Keratinocyte (primary cell): ENCODE measurements at regions not wholly inside any gene's neighbourhood (a gene's known extent, or its start where the extent isn't known, plus 50 kb on each side); places are given as distances from the start of the nearest gene placed in this dataset.
A peak's percentile ranks its signal among the peaks of the same experiment; 100 is the strongest.

ENCODE experiments used
- DNase-seq: peaks from one replicate; pipeline ENCODE4 v3.0.0-alpha.2; 2011; ENCODE audit warnings: low read depth, missing footprints, low spot score
- FAIRE-seq: peaks from 2 replicates; lab custom pipeline; 2011; peaks lifted over from hg19 to GRCh38; lab: Jason Lieb, UNC
- H2AFZ ChIP-seq: 2 replicates; pipeline ENCODE4 v1.6.0; 2012; ENCODE audit warnings: low read length, control low read depth, inconsistent platforms; ENCODE audit not compliant: control insufficient read depth
- H3K27ac ChIP-seq: 2 replicates; pipeline ENCODE4 v1.5.1; 2011; ENCODE audit warnings: low read length; ENCODE audit not compliant: control insufficient read depth, insufficient read depth
- H3K27me3 ChIP-seq: 3 replicates; pipeline ENCODE4 v1.6.0; 2011; ENCODE audit warnings: low read length; ENCODE audit not compliant: control insufficient read depth, insufficient read depth; ENCODE audit errors: extremely low read depth
- H3K36me3 ChIP-seq, 2 experiments: 2 replicates in 1 of 2; 3 replicates in 1 of 2; pipeline ENCODE4 v1.5.1; 2011; ENCODE audit warnings: low read length in 2 of 2, mild to moderate bottlenecking in 1 of 2; ENCODE audit not compliant: control insufficient read depth in 2 of 2, insufficient read depth in 2 of 2; ENCODE audit errors: extremely low read depth in 1 of 2
- H3K4me1 ChIP-seq: 3 replicates; pipeline ENCODE4 v1.5.1; 2011; ENCODE audit warnings: low read length; ENCODE audit not compliant: control insufficient read depth, insufficient read depth; ENCODE audit errors: extremely low read depth
- H3K4me2 ChIP-seq: 3 replicates; pipeline ENCODE4 v1.6.0; 2011; ENCODE audit warnings: low read depth, low read length; ENCODE audit not compliant: control insufficient read depth, insufficient read depth; ENCODE audit errors: extremely low read depth
- H3K4me3 ChIP-seq, 3 experiments: fragments of 200-600 bp in 1 of 3; sonication (generic) in 1 of 3; 2 replicates in 2 of 3; 3 replicates in 1 of 3; pipeline ENCODE4 v1.5.1; 2011 to 2016; ENCODE audit warnings: low read length in 3 of 3, mild to moderate bottlenecking in 3 of 3, control low read depth in 2 of 3, inconsistent platforms in 1 of 3, low read depth in 1 of 3, mixed read lengths in 1 of 3, mixed run types in 1 of 3, moderate library complexity in 1 of 3; ENCODE audit not compliant: control insufficient read depth in 2 of 3, insufficient read depth in 2 of 3; ENCODE audit errors: extremely low read depth in 1 of 3
- H3K79me2 ChIP-seq: 2 replicates; pipeline ENCODE4 v1.6.0; 2012; ENCODE audit warnings: low read length; ENCODE audit not compliant: control insufficient read depth, insufficient read depth
- H3K9ac ChIP-seq: 3 replicates; pipeline ENCODE4 v1.6.0; 2011; ENCODE audit warnings: low read length; ENCODE audit not compliant: control insufficient read depth, insufficient read depth; ENCODE audit errors: extremely low read depth
- H3K9me1 ChIP-seq: 3 replicates; pipeline ENCODE4 v1.6.0; 2011; ENCODE audit warnings: low read length; ENCODE audit not compliant: control insufficient read depth, insufficient read depth; ENCODE audit errors: extremely low read depth
- H3K9me3 ChIP-seq: 2 replicates; pipeline ENCODE4 v1.5.1; 2012; ENCODE audit warnings: low read depth, low read length; ENCODE audit not compliant: control insufficient read depth
- H4K20me1 ChIP-seq: 3 replicates; pipeline ENCODE4 v1.6.0; 2011; ENCODE audit warnings: low read length; ENCODE audit not compliant: control insufficient read depth, insufficient read depth; ENCODE audit errors: extremely low read depth
- CTCF ChIP-seq, 3 experiments: IDR thresholded peaks in 1 of 3; conservative IDR thresholded peaks in 1 of 3; optimal IDR thresholded peaks in 1 of 3; 2 replicates in 2 of 3; 3 replicates in 1 of 3; pipeline versions ENCODE3 to v1.5.1; 2011; ENCODE audit warnings: low read length in 3 of 3, mild to moderate bottlenecking in 3 of 3, moderate library complexity in 2 of 3, control low read depth in 1 of 3, inconsistent platforms in 1 of 3; ENCODE audit not compliant: insufficient read depth in 2 of 3; ENCODE audit errors: extremely low read depth in 1 of 3
- EZH2 ChIP-seq: IDR thresholded peaks from one replicate; pipeline ENCODE4 v1.6.1; 2012; ENCODE audit warnings: inconsistent platforms, mild to moderate bottlenecking, low read length, moderate library complexity
- dilution Hi-C: fragments of 300-500 bp; cut with MboI; formaldehyde crosslinking; loops from one replicate; pipeline ENCODE4 v1.7.0; 2020; ENCODE audit warnings: low sequenced_read_pairs; ENCODE audit not compliant: extremely low pct_ligation_motif_present

GRCh38 chr13:50126263-50126992, 111.2 kb downstream of the KCNRG start:
- H3K27ac ChIP-seq = no peak overlapping the region
- H3K27me3 ChIP-seq = peaks cover 52% of the 10 kb centered on the region
- H3K4me2 ChIP-seq = peak overlapping the region; percentile 88
- peak overlapping the region; percentile 90 for H2AFZ ChIP-seq
- no peaks in the 10 kb centered on the region for H3K79me2 ChIP-seq
- H3K4me3 ChIP-seq = peak overlapping the region; percentile 67 to 86 (median 70)
- FAIRE-seq (peak; percentile 36), DNase-seq (no peak)
- no peaks in the 10 kb centered on the region for H4K20me1 ChIP-seq
- no peaks in the 10 kb centered on the region for H3K36me3 ChIP-seq
- no peaks in the 10 kb centered on the region for H3K9me3 ChIP-seq
- peak overlapping the region; percentile 85 for H3K9ac ChIP-seq
- dilution Hi-C loops = no loop called here
- TF ChIP-seq EZH2 = no peak
- peaks cover 24% of the 10 kb centered on the region for H3K4me1 ChIP-seq
- no peaks in the 10 kb centered on the region for H3K9me1 ChIP-seq

- H3K79me2 ChIP-seq = no peaks in the 10 kb centered on the region
- H3K9ac ChIP-seq = no peak overlapping the region
- dilution Hi-C loops = no loop called here
- H3K9me3 ChIP-seq = no peaks in the 10 kb centered on the region
- peaks cover 24% of the 10 kb centered on the region for H3K4me1 ChIP-seq
- FAIRE-seq (no peak), DNase-seq (no peak)
- no peaks in the 10 kb centered on the region for H3K9me1 ChIP-seq
- peaks cover 59% of the 10 kb centered on the region for H3K27me3 ChIP-seq
- no peaks in the 10 kb centered on the region for H4K20me1 ChIP-seq
- H3K27ac ChIP-seq = no peak overlapping the region
- peak overlapping the region; percentile 55 for H2AFZ ChIP-seq
- peak overlapping the region; percentile 88 for H3K4me2 ChIP-seq
- no peak for TF ChIP-seq CTCF (optimal IDR thresholded peaks at IDR 0.05 in 1 of 3, IDR thresholded peaks at IDR 0.05 in 1 of 3, conservative IDR thresholded peaks at IDR 0.05 in 1 of 3; ENCODE audit: extremely low read depth in 1 of 3, insufficient read depth in 2 of 3, low read length in 3 of 3)
- TF ChIP-seq EZH2 = no peak
- H3K4me3 ChIP-seq = peak overlapping the region in 2 of 3 experiments; percentile 52 to 58
- no peaks in the 10 kb centered on the region for H3K36me3 ChIP-seq
Observed at GRCh38 chr13:50126993-50127725, 111.9 kb downstream of the KCNRG start.
